GM23338 (cell line): ENCODE measurements at regions not wholly inside any gene's neighbourhood (a gene's known extent, or its start where the extent isn't known, plus 50 kb on each side); places are given as distances from the start of the nearest gene placed in this dataset.
A peak's percentile ranks its signal among the peaks of the same experiment; 100 is the strongest.

Source experiments
- ATAC-seq: fragments of 200-7000 bp; cut with Tn5 transposase; 3 replicates; pipeline ENCODE4 v1.9.1; 2020
- DNase-seq: peaks from one replicate; pipeline ENCODE4 v3.0.0-alpha.2; 2015; ENCODE audit warnings: low spot score
- H2AFZ ChIP-seq: fragments of 200-600 bp; sonication (generic); 2 replicates; pipeline ENCODE4 v1.8.0; 2016; ENCODE audit warnings: antibody characterized with exemption, mild to moderate bottlenecking, moderate library complexity
- H3F3A ChIP-seq: fragments of 200-600 bp; sonication (generic); replicated peaks from 2 replicates; pipeline ENCODE4 v1.8.0; 2017; ENCODE audit warnings: antibody characterized with exemption, mixed run types, low read depth
- H3K27ac ChIP-seq: fragments of 200-600 bp; sonication (generic); 2 replicates; pipeline ENCODE4 v1.6.1; 2016; ENCODE audit warnings: low read depth
- H3K27me3 ChIP-seq: fragments of 200-600 bp; sonication (generic); 2 replicates; pipeline ENCODE4 v1.8.0; 2016; ENCODE audit warnings: mild to moderate bottlenecking, mixed run types, moderate library complexity; ENCODE audit not compliant: insufficient read depth
- H3K36me3 ChIP-seq: fragments of 200-600 bp; sonication (generic); 2 replicates; pipeline ENCODE4 v1.8.0; 2016; ENCODE audit warnings: mild to moderate bottlenecking; ENCODE audit not compliant: insufficient read depth
- H3K4me1 ChIP-seq: fragments of 200-600 bp; sonication (generic); 2 replicates; pipeline ENCODE4 v1.8.0; 2016; ENCODE audit warnings: mild to moderate bottlenecking, moderate library complexity; ENCODE audit not compliant: insufficient read depth
- H3K4me2 ChIP-seq: fragments of 200-600 bp; sonication (generic); 2 replicates; pipeline ENCODE4 v1.7.1; 2017; ENCODE audit warnings: mixed run types
- H3K4me3 ChIP-seq: fragments of 200-600 bp; sonication (generic); 2 replicates; pipeline ENCODE4 v1.6.1; 2016; ENCODE audit warnings: mixed run types
- H3K79me2 ChIP-seq: fragments of 200-600 bp; sonication (generic); replicated peaks from 2 replicates; pipeline ENCODE4 v1.8.0; 2017; ENCODE audit warnings: mild to moderate bottlenecking; ENCODE audit not compliant: insufficient read depth
- H3K9me2 ChIP-seq: fragments of 200-600 bp; sonication (generic); 2 replicates; pipeline ENCODE4 v1.8.0; 2017; ENCODE audit not compliant: insufficient read depth
- H4K20me1 ChIP-seq: fragments of 200-600 bp; sonication (generic); replicated peaks from 2 replicates; pipeline ENCODE4 v1.8.0; 2017; ENCODE audit warnings: mild to moderate bottlenecking; ENCODE audit not compliant: insufficient read depth
- H3K27ac Mint-ChIP-seq: 2 replicates; pipeline ENCODE4 v1.8.0; 2020; ENCODE audit warnings: inconsistent platforms, mild to moderate bottlenecking, moderate library complexity, mixed read lengths
- H3K27me3 Mint-ChIP-seq: 3 replicates; pipeline ENCODE4 v1.8.0; 2022; ENCODE audit warnings: low read depth, mild to moderate bottlenecking, moderate library complexity, mixed read lengths, inconsistent platforms; ENCODE audit not compliant: insufficient read depth, poor library complexity
- H3K36me3 Mint-ChIP-seq: 3 replicates; pipeline ENCODE4 v1.8.0; 2021; ENCODE audit warnings: low read depth, mild to moderate bottlenecking, inconsistent platforms, moderate library complexity, mixed read lengths
- H3K4me1 Mint-ChIP-seq: 3 replicates; pipeline ENCODE4 v1.8.0; 2020; ENCODE audit warnings: mild to moderate bottlenecking, inconsistent platforms, mixed read lengths
- H3K4me3 Mint-ChIP-seq: 3 replicates; pipeline ENCODE4 v1.8.0; 2021; ENCODE audit warnings: moderate library complexity, mild to moderate bottlenecking, inconsistent platforms, mixed read lengths
- H3K9me3 Mint-ChIP-seq: 3 replicates; pipeline ENCODE4 v1.8.0; 2020; ENCODE audit warnings: moderate library complexity, mild to moderate bottlenecking, inconsistent platforms, mixed read lengths
- CTCF ChIP-seq, 2 experiments: fragments of 200-600 bp in 1 of 2; sonication (generic) in 1 of 2; conservative IDR thresholded peaks; 2 replicates each; pipeline versions ENCODE4 v1.5.1 to v1.6.1; 2016 to 2017; ENCODE audit warnings: antibody characterized with exemption in 2 of 2, low read depth in 2 of 2, mild to moderate bottlenecking in 2 of 2, moderate library complexity in 1 of 2
- ETS1 ChIP-seq: IDR thresholded peaks from 2 replicates; pipeline ENCODE4 v1.6.1; 2016; ENCODE audit warnings: antibody characterized with exemption
- EZH2phosphoT487 ChIP-seq: fragments of 200-600 bp; sonication (generic); IDR thresholded peaks from one replicate; pipeline ENCODE4 v1.8.1; 2018; ENCODE audit warnings: antibody characterized with exemption; ENCODE audit not compliant: unreplicated experiment
- REST ChIP-seq: IDR thresholded peaks from one replicate; pipeline ENCODE4 v1.6.1; 2018; ENCODE audit warnings: antibody characterized with exemption; ENCODE audit not compliant: unreplicated experiment
- ZNF462 ChIP-seq: fragments of 250-450 bp; sonication (Bioruptor Pico); IDR thresholded peaks from 2 replicates; pipeline ENCODE4 v1.5.0; 2020; ENCODE audit warnings: mild to moderate bottlenecking, moderate library complexity

GRCh38 chr3:78455166-78455565 is 1312.6 kb downstream of the ROBO1 start (continued):
- TF ChIP-seq ZNF462 (CRISPR knock-in tag) (no peak), CTCF (conservative IDR thresholded peaks at IDR 0.05; ENCODE audit: low read depth in 2 of 2) (no peak), EZH2phosphoT487 (no peak)

GRCh38 chr3:78455712-78456433 is 1311.9 kb downstream of the ROBO1 start:
- Histone ChIP-seq H3K79me2 (no peaks in the 10 kb centered on the region), H3K4me3 (no peak overlapping the region), H3F3A (no peaks in the 10 kb centered on the region), H3K4me2 (no peak overlapping the region), H4K20me1 (no peaks in the 10 kb centered on the region), H3K9me2 (peaks cover 9% of the 10 kb centered on the region), H3K27me3 (no peaks in the 10 kb centered on the region), H3K4me1 (peaks cover 13% of the 10 kb centered on the region), H2AFZ (peak overlapping the region; percentile 94), H3K27ac (no peak overlapping the region), H3K36me3 (no peaks in the 10 kb centered on the region)
- Mint-ChIP-seq H3K4me1 (peaks cover 13% of the 10 kb centered on the region), H3K27ac (no peak overlapping the region), H3K27me3 (peaks cover 3% of the 10 kb centered on the region), H3K4me3 (no peak overlapping the region), H3K36me3 (peaks cover 3% of the 10 kb centered on the region; the same call in 1 of the 3 replicates), H3K9me3 (no peaks in the 10 kb centered on the region)
- ATAC-seq (no peak), DNase-seq (no peak)
- TF ChIP-seq REST (no peak), CTCF (conservative IDR thresholded peaks at IDR 0.05; ENCODE audit: low read depth in 2 of 2) (no peak), ETS1 (no peak)
